ENCODE measurements at regions not wholly inside any gene's neighbourhood (a gene's known extent, or its start where the extent isn't known, plus 50 kb on each side); places are given as distances from the start of the nearest gene placed in this dataset.

DNA sequence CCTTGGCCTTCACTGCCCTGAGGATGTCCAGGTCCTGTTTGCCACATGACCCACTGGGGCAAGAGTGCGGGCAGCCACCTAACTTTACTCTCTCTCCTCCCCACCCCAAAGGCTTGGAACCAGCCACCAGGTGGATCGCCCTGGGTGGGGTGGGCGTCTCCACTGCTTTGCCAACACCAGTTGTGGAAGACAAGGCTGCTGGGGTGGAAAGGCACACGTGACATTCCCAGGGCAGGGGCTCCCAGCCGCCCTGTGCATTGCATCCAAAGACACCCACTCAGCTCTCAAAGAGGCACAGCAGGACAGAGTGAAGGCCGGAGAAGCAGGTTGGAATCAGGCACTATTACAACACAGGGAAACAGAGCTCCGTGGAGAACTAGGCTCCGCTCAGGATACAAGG, 162.2 kb downstream of the OLFM1 start:
- TF ChIP-seq, protein P1, sequence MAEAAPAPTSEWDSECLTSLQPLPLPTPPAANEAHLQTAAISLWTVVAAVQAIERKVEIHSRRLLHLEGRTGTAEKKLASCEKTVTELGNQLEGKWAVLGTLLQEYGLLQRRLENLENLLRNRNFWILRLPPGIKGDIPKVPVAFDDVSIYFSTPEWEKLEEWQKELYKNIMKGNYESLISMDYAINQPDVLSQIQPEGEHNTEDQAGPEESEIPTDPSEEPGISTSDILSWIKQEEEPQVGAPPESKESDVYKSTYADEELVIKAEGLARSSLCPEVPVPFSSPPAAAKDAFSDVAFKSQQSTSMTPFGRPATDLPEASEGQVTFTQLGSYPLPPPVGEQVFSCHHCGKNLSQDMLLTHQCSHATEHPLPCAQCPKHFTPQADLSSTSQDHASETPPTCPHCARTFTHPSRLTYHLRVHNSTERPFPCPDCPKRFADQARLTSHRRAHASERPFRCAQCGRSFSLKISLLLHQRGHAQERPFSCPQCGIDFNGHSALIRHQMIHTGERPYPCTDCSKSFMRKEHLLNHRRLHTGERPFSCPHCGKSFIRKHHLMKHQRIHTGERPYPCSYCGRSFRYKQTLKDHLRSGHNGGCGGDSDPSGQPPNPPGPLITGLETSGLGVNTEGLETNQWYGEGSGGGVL (CRISPR knock-in tag; IDR thresholded peaks at IDR 0.05): no peak
- TF ChIP-seq U2AF1 (optimal IDR thresholded peaks at IDR 0.05; ENCODE audit: low read depth, low read length): no peak
- TF ChIP-seq EP300 (IDR thresholded peaks at IDR 0.05; ENCODE audit: low read length): no peak

Data from K562 (cell line).